Erythroblast (primary cell): ENCODE measurements at regions not wholly inside any gene's neighbourhood (a gene's known extent, or its start where the extent isn't known, plus 50 kb on each side); places are given as distances from the start of the nearest gene placed in this dataset.

ENCODE experiments used
- DNase-seq, 2 experiments: peaks; one replicate each; lab custom pipeline; 2025; lab: John Stamatoyannopoulos, UW
- GATA1 ChIP-seq: IDR thresholded peaks from 2 replicates; pipeline ENCODE4 v1.6.1; 2011; ENCODE audit warnings: low read depth, mild to moderate bottlenecking, control low read depth, low read length, moderate library complexity
- POLR2A ChIP-seq: IDR thresholded peaks from 2 replicates; pipeline ENCODE4 v1.6.1; 2011; ENCODE audit warnings: mild to moderate bottlenecking, low read length

DNA sequence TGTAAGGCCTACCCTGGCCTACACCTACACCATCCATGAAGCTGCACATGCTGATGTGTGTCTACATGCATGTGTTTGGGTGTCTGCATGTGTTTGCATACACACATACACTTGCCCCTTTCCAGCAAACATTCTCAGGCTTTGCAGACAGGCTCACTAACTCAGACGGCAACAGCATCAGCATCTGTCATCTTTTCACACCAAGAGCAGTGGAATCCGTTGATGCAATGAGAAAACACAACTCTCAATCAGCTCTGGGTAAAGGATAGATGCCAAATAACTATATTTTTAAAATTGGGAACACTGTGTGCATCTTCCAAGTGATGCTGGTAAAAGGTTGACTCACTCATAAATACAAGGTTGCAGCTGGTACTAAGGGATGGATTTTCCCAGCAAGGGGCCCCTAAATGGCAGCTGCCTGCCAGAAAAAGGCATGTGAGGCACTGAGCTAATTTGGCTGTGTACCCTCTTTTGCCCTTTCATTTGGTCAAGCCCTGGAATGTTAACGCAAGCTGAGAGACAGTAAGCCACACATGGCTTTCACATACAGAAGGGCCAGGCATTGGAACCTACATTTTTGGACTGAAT lies 296.3 kb upstream of the NPSR1 start:
- TF ChIP-seq GATA1 (no peak), POLR2A (no peak)

DNA sequence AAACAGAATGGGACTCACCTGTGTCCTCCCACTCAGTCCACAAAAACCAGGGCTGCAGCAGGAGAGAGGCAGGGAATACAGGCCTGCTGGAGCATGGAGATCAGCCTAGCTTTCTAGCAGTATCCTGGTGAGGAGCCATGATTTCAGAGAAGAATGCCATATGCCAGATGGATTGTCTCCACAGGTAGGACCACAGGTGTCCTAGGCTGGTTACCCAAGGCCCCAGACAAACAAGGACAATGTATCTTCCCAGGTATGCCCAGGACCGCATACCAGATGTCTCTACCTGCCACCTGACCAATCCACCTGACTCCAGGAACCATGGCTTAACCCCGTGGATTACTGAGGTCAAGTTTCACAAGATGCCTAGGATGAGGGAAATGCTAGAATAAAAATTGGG lies 295.4 kb upstream of the NPSR1 start:
- no peak for DNase-seq
- TF ChIP-seq GATA1 (no peak), POLR2A (no peak)

More for the DNA sequence above, 296.3 kb upstream of the NPSR1 start:
- no peak for DNase-seq

DNA sequence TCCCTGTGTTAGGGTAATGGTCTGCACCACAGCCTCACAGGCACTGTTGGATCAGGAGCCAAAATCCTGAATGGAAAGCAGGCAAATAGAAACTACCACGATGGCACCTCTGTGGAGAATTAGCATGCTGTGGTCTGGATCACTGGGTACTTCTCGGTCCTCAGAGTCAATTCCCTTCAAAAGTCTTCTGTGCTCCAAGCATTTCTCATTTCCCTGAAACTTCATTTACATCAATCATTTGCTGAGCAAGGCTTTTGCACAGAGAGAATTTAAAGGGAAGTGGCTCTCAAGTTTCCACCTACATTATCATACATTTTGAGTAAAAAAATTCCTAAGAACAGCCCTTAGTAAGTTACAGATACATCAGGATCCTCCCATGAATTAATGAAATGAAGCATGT lies 293.9 kb upstream of the NPSR1 start:
- no peak for DNase-seq

DNA sequence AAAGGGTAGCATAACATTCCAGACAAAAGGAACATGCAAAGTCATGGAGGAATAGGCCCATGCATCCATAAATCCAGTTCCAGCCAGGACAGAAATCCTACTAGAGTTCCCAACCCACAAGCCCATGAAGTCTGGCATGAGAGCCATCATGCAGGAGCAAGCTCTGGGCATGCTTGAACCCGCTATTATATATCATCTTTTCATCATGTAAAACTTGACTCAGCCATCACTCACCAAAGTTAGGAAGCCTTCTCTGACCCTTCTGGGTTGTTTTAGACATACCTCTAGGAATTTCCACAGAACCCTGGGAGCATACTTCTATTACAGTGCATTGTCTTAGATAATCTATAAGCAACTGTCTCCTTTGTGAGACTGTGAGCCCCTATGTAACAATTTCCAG lies 293.0 kb upstream of the NPSR1 start:
- TF ChIP-seq GATA1 (no peak), POLR2A (no peak)
- no peak for DNase-seq

More for the DNA sequence above, 293.9 kb upstream of the NPSR1 start:
- TF ChIP-seq POLR2A (no peak), GATA1 (no peak)

DNA sequence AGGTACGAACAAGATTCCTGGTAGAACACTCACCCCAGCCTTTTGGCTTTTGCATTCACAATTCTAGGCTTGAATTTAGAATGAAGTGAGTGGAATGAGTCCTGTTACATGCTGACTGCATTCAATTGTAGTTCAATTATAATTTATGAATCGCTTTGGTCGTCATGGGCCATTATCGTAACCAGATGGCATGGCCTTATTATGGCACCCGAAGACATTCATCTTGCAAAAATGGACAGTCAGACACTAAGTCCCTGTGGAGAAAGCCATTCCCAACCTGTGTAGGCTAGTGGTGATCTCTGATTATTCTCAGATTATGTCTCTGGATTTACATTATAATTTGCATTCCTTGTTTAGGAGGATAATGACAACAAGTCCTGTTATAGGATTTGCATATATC lies 292.4 kb upstream of the NPSR1 start:
- TF ChIP-seq GATA1 = no peak

DNA sequence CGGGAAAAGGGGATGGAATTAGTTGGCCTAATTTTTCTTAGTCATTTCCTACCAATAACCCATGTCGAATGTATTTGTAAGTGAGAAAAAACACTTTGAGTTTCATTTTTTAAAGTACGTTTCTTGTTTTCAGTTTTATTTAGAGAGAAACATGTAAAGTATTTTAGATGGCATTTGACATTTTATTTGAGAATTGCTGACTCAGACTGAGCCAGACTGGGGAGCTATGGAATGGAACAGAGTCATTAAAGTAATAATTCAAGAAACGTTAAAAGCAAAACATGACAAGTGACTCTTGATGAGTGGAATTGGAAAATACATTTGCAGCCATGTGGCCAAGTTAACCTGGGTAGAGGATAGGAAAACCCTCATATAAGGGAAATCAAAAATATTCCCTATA lies 286.1 kb upstream of the NPSR1 start:
- no peak for DNase-seq
- TF ChIP-seq GATA1 (no peak), POLR2A (no peak)

More for the DNA sequence above, 292.4 kb upstream of the NPSR1 start:
- no peak for DNase-seq

DNA sequence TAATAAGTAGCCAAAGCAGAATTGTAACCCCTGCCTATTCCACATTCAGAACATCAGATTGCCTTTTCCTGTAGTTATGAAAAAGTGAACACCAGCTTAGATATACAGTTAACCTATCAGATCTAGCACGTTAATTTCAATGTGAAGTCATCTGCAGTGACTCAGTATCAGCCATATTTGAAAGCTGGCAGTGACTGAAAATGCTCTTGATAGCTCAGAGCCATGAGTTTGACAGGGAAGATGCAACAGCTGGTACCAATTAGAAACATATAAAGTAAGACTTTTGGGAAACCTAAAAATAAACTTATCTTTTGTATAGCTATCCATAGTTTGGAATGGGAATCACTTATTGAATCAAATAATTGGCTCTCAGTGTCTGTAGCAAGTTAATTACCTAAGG lies 284.1 kb upstream of the NPSR1 start:
- TF ChIP-seq GATA1 (no peak), POLR2A (no peak)
- DNase-seq = no peak

DNA sequence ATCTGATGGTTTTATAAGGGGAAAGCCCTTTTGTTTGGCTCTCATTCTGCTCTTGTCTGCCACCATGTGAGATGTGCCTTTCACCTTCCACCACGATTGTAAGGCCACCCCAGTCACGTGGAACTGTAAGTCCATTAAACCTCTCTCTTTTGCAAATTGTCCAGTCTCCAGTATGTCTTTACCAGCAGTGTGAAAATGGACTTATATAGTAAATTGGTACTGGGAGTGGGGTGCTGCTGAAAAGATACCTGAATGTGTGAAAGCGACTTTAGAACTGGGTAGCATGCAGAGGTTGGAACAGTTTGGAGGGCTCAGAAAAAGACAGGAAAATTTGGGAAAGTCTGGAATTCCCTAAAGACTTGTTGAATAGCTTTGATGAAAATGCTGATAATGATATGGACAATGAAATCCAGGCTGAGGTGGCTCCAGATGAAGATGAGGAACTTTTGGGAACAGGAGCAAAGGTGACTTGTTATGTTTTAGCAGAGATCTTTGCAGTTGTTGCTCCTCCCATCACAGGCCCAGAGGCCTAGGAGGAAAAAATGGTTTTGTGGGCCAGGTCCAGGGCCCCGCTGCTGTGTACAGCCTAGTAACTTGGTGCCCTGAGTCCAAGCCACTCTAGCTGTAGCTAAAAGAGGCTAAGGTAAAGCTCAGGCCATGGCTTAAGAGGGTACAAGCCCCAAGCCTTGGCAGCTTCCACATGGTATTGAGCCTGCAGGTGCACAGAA lies 275.7 kb upstream of the NPSR1 start:
- no peak for DNase-seq
- no peak for TF ChIP-seq GATA1
- TF ChIP-seq POLR2A = no peak

DNA sequence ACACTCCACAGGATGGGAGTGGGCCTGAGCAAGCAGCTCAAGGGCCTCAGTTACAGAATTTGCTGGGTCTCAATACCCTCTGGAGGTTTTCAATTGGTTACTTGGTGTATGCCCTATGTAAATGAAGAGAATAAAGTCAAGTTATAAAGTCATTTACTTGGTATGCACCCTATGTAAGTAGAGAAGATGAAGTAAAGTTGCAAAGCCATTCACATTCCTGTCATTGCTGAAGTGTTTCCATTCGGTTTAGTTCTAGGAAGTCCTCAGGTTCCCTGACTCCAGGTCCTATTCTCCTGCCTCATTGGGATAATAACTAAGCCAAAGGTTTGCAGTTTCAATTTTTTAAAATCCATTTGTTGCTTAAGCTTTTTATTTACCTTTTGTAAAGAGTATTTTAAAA lies 272.6 kb upstream of the NPSR1 start:
- TF ChIP-seq GATA1 = no peak
- TF ChIP-seq POLR2A = no peak
- no peak for DNase-seq

DNA sequence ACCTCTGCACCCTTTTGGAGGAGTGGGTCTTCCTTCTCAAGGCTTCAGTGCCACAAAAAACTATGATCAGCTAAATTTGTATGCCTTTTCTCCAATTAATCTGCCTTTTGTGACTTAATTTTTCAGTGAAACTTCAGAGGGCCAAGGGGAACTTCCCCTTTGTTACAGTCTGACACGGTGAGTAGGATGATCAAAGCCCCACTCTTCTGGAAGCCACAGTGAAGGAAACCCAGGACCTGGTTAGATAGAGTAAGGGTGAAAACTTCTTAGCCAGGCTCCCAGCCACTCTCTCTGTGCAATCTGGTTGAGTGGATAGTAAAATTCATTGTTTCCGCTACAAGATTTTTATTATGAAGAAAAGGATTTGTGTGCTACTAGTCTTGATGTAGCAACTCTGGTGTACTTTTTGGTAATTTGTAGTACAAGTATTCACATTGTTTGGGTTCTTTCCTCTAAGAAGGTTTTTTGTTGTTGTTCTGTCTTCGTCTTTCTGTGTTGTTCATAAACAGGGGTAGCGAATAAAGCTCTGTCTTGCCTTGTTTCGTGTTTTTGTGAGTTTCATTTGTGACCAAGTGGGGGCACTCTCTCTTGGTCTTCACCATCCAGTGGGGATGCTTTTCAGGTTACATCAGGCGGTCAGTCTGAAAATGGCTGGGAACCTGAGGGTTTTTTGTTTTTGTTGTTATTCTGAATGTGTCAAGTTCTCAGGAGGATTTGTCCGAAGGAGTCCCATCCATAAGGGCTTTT lies 268.5 kb upstream of the NPSR1 start:
- no peak for TF ChIP-seq POLR2A
- no peak for TF ChIP-seq GATA1
- DNase-seq = no peak

DNA sequence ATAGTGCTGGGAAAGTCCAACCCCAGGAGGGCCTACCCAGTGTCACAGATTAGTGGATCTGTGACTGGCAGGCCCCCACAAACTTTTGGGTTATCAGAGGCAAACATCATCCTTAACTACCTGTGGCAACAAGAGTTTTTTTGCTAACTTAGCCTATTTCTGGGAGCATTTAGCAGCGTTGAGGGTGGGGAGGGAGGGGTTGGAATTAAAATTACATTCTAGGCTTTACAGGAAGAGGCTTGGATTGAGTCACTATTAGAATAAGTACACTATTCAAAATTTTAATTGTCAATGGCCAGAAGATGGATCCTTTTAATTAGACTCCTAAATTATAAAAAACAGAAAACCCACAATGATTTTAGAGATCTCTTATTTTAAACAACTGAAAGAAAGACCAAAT lies 267.9 kb upstream of the NPSR1 start:
- no peak for DNase-seq
- TF ChIP-seq POLR2A (no peak), GATA1 (no peak)

DNA sequence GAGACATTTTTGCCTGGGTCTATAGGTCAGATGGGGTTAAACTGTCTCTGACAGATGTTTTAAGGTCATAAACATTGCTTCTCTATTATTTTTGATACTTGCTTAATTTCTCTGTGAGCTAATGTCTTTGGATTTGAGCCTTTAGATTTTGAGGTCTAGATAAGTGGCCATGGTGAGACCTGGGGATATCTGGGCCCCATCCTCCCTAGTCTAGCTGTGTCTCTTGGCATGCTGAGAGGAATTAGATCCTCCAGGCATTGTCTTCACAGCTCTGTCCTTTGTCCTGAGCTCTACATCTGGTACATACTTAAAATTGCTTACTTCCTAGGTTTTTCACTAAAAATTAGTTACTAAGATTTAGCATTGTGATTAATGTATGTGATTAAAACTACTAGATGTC lies 265.0 kb upstream of the NPSR1 start:
- TF ChIP-seq POLR2A = no peak
- no peak for TF ChIP-seq GATA1
- DNase-seq = no peak

DNA sequence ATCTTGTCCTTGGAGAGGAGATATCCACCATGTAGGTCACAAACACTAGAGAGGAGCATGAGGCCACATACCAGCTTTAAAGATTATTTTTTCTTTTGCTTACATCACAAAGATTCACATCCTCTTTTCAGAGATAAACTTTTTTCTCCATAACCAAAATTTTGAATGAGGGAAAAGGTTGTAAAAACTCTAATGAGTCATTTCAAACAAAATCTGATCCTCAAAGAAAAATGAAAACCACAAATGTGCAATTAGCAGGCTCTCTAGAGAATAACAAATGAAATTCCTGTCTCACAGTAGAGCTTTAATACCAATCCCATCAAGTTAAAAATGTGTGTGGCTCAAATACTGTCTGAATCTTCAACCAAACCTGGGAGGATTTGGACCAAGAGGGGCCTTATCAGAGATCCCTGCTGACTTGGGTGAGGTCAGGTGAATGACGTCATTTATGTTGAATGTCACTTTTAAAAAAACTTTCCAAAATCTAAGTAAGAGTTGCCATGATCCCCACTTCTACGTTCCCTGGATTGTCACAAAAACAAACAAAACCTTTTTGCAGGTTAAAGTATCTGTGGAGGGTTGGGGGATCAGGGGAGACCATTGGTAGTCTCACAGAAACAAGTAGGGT lies 261.5 kb upstream of the NPSR1 start:
- TF ChIP-seq POLR2A (no peak), GATA1 (no peak)
- DNase-seq = no peak

DNA sequence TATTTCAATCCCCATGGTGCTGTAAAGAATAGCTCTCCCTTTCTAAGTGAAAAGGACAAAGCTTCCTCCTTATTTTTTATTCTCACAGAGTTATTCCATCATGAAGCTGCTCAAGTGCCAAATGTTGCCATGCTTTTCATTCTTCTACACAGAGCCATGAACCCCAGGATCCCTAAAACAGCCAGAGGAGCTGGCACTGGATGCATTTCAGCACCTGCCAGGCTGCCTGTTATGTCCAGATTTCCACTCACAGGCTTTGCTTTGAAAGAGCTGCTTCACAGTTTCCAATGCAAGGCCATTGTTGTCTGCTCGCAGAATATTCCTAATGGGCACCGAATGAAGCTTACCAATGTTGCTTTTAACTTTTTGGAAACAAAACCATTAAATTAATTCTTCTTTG lies 256.2 kb upstream of the NPSR1 start:
- no peak for DNase-seq
- TF ChIP-seq GATA1 (no peak), POLR2A (no peak)
